Neural cell (in vitro differentiated cells): ENCODE measurements at regions not wholly inside any gene's neighbourhood (a gene's known extent, or its start where the extent isn't known, plus 50 kb on each side); places are given as distances from the start of the nearest gene placed in this dataset.

Source experiments
- H2AFZ ChIP-seq: fragments of 200-600, 300-800 bp; sonication (generic), shearing (Covaris generic); 2 replicates; pipeline ENCODE4 v1.6.0; 2014; ENCODE audit warnings: low read depth, mild to moderate bottlenecking, antibody characterized with exemption, low read length, moderate library complexity
- H3F3A ChIP-seq: fragments of 200-600 bp; shearing (Covaris generic); 2 replicates; pipeline ENCODE4 v1.6.1; 2016; ENCODE audit warnings: mild to moderate bottlenecking, moderate library complexity, mixed read lengths, antibody characterized with exemption, low read length; ENCODE audit not compliant: insufficient read depth, poor library complexity, severe bottlenecking
- H3K27ac ChIP-seq: fragments of 200-600, 300-800 bp; sonication (generic), shearing (Covaris generic); 2 replicates; pipeline ENCODE4 v1.5.1; 2014; ENCODE audit warnings: mild to moderate bottlenecking, low read length, moderate library complexity
- H3K27me3 ChIP-seq: fragments of 300-800, 200-600 bp; sonication (generic), shearing (Covaris generic); 2 replicates; pipeline ENCODE4 v1.6.0; 2014; ENCODE audit warnings: mild to moderate bottlenecking, low read depth, low read length, moderate library complexity; ENCODE audit not compliant: insufficient read depth
- H3K36me3 ChIP-seq: fragments of 300-800, 200-600 bp; sonication (generic), shearing (Covaris generic); 2 replicates; pipeline ENCODE4 v1.5.1; 2014; ENCODE audit warnings: mild to moderate bottlenecking, antibody characterized with exemption, low read length, moderate library complexity; ENCODE audit not compliant: insufficient read depth
- H3K4me2 ChIP-seq: fragments of 300-800, 200-600 bp; sonication (generic), shearing (Covaris generic); 2 replicates; pipeline ENCODE4 v1.6.0; 2014; ENCODE audit warnings: mild to moderate bottlenecking, low read length
- H3K4me3 ChIP-seq: fragments of 300-800, 200-600 bp; sonication (generic), shearing (Covaris generic); 2 replicates; pipeline ENCODE4 v1.5.1; 2014; ENCODE audit warnings: mild to moderate bottlenecking, low read length, moderate library complexity
- H3K79me2 ChIP-seq: fragments of 200-600 bp; shearing (Covaris generic); replicated peaks from 2 replicates; pipeline ENCODE4 v1.6.0; 2014; ENCODE audit warnings: mild to moderate bottlenecking, low read length, moderate library complexity; ENCODE audit not compliant: insufficient read depth
- H3K9ac ChIP-seq: fragments of 300-800, 200-600 bp; sonication (generic), shearing (Covaris generic); 2 replicates; pipeline ENCODE4 v1.6.1; 2016; ENCODE audit warnings: mild to moderate bottlenecking, low read length, mixed read lengths
- H3K9me2 ChIP-seq: fragments of 200-600 bp; shearing (Covaris generic); 2 replicates; pipeline ENCODE4 v1.6.1; 2016; ENCODE audit warnings: mild to moderate bottlenecking, low read length, mixed read lengths; ENCODE audit not compliant: insufficient read depth
- H3K9me3 ChIP-seq: fragments of 200-600, 300-800 bp; sonication (generic), shearing (Covaris generic); 2 replicates; pipeline ENCODE4 v1.6.1; 2016; ENCODE audit warnings: mild to moderate bottlenecking, mixed run types, low read length, moderate library complexity, mixed read lengths
- H4K20me1 ChIP-seq: fragments of 200-600 bp; shearing (Covaris generic); 2 replicates; pipeline ENCODE4 v1.6.1; 2016; ENCODE audit warnings: mild to moderate bottlenecking, mixed run types; ENCODE audit not compliant: insufficient read depth
- EP300 ChIP-seq: fragments of 450-650 bp; conservative IDR thresholded peaks from 2 replicates; pipeline ENCODE4 v1.6.1; 2014; ENCODE audit warnings: antibody characterized with exemption, mild to moderate bottlenecking, moderate library complexity; ENCODE audit not compliant: poor library complexity, severe bottlenecking
- EZH2 ChIP-seq: fragments of 200-600, 300-800 bp; shearing (Covaris generic), sonication (generic); IDR thresholded peaks from 2 replicates; pipeline ENCODE4 v1.6.1; 2014; ENCODE audit warnings: antibody characterized with exemption, low read length, borderline replicate concordance, mild to moderate bottlenecking; ENCODE audit not compliant: insufficient read depth, poor library complexity, severe bottlenecking
- MXI1 ChIP-seq: fragments of 450-650 bp; conservative IDR thresholded peaks from 2 replicates; pipeline ENCODE4 v1.6.1; 2014; ENCODE audit warnings: antibody characterized with exemption, mild to moderate bottlenecking; ENCODE audit not compliant: poor library complexity, severe bottlenecking
- POLR2AphosphoS5 ChIP-seq: IDR thresholded peaks from 2 replicates; pipeline ENCODE4 v1.6.1; 2012
- RAD21 ChIP-seq: fragments of 450-650 bp; conservative IDR thresholded peaks from 2 replicates; pipeline ENCODE4 v1.6.1; 2014; ENCODE audit warnings: antibody characterized with exemption, mild to moderate bottlenecking, moderate library complexity
- SMC3 ChIP-seq: fragments of 450-650 bp; conservative IDR thresholded peaks from 2 replicates; pipeline ENCODE4 v1.6.1; 2014; ENCODE audit warnings: antibody characterized with exemption, mild to moderate bottlenecking, moderate library complexity; ENCODE audit not compliant: poor library complexity
- TAF1 ChIP-seq: IDR thresholded peaks from 2 replicates; pipeline ENCODE4 v1.6.1; 2012; ENCODE audit warnings: low read depth
- TF ChIP-seq, protein P1 (sequence below): IDR thresholded peaks from 2 replicates; pipeline ENCODE4 v1.6.1; 2012; ENCODE audit warnings: borderline replicate concordance
- TF ChIP-seq, protein P2 (sequence below): fragments of 450-650 bp; IDR thresholded peaks from 2 replicates; pipeline ENCODE4 v1.5.1; 2014; ENCODE audit warnings: antibody characterized with exemption, mild to moderate bottlenecking, moderate library complexity; ENCODE audit not compliant: poor library complexity, severe bottlenecking

DNA sequence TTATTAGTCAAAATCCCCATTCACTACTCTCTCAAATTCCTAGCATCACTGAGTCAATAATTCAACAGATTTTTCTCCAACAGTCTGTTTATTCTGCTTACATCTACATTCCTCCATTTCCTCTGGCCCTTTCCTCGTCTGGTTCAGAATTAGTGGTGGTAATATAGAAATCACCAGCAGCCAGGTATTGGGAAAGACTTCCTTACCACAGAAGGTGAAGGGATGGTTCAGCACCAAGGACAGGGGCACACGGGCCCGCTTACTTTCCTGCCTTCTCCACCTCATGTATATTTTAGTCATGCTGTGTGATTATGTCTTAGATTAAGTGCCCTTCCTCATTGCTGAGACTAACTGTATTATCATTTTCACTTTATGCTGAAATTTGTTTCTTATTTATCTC, 70.4 kb upstream of the APBB1IP start:
- Histone ChIP-seq H3F3A (no peaks in the 10 kb centered on the region), H4K20me1 (no peaks in the 10 kb centered on the region), H3K4me2 (no peak overlapping the region), H3K27ac (no peak overlapping the region), H3K36me3 (no peaks in the 10 kb centered on the region), H3K9me3 (no peaks in the 10 kb centered on the region), H2AFZ (no peak overlapping the region), H3K9me2 (no peaks in the 10 kb centered on the region), H3K79me2 (no peaks in the 10 kb centered on the region), H3K27me3 (no peaks in the 10 kb centered on the region), H3K4me3 (no peak overlapping the region), H3K9ac (no peak overlapping the region)
- TF ChIP-seq MXI1, result no peak
- no peak for TF ChIP-seq POLR2AphosphoS5
- no peak for TF ChIP-seq EP300
- TF ChIP-seq EZH2, result no peak
- TF ChIP-seq TAF1, result no peak
- TF ChIP-seq SMC3, result no peak
- TF ChIP-seq RAD21, result no peak
- TF ChIP-seq, protein P1, sequence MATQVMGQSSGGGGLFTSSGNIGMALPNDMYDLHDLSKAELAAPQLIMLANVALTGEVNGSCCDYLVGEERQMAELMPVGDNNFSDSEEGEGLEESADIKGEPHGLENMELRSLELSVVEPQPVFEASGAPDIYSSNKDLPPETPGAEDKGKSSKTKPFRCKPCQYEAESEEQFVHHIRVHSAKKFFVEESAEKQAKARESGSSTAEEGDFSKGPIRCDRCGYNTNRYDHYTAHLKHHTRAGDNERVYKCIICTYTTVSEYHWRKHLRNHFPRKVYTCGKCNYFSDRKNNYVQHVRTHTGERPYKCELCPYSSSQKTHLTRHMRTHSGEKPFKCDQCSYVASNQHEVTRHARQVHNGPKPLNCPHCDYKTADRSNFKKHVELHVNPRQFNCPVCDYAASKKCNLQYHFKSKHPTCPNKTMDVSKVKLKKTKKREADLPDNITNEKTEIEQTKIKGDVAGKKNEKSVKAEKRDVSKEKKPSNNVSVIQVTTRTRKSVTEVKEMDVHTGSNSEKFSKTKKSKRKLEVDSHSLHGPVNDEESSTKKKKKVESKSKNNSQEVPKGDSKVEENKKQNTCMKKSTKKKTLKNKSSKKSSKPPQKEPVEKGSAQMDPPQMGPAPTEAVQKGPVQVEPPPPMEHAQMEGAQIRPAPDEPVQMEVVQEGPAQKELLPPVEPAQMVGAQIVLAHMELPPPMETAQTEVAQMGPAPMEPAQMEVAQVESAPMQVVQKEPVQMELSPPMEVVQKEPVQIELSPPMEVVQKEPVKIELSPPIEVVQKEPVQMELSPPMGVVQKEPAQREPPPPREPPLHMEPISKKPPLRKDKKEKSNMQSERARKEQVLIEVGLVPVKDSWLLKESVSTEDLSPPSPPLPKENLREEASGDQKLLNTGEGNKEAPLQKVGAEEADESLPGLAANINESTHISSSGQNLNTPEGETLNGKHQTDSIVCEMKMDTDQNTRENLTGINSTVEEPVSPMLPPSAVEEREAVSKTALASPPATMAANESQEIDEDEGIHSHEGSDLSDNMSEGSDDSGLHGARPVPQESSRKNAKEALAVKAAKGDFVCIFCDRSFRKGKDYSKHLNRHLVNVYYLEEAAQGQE, result peak; percentile 63
- TF ChIP-seq, protein P2, sequence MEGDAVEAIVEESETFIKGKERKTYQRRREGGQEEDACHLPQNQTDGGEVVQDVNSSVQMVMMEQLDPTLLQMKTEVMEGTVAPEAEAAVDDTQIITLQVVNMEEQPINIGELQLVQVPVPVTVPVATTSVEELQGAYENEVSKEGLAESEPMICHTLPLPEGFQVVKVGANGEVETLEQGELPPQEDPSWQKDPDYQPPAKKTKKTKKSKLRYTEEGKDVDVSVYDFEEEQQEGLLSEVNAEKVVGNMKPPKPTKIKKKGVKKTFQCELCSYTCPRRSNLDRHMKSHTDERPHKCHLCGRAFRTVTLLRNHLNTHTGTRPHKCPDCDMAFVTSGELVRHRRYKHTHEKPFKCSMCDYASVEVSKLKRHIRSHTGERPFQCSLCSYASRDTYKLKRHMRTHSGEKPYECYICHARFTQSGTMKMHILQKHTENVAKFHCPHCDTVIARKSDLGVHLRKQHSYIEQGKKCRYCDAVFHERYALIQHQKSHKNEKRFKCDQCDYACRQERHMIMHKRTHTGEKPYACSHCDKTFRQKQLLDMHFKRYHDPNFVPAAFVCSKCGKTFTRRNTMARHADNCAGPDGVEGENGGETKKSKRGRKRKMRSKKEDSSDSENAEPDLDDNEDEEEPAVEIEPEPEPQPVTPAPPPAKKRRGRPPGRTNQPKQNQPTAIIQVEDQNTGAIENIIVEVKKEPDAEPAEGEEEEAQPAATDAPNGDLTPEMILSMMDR, result no peak

- H2AFZ ChIP-seq, result no peak overlapping the region
- H3K27me3 ChIP-seq, result no peaks in the 10 kb centered on the region
- no peak overlapping the region for H3K4me2 ChIP-seq
- TF ChIP-seq EP300 (no peak), SMC3 (no peak), RAD21 (no peak), POLR2AphosphoS5 (no peak), MXI1 (no peak)
- TF ChIP-seq, protein P2, result no peak
- TF ChIP-seq, protein P1, result no peak
- no peak overlapping the region for H3K4me3 ChIP-seq
- H3K9me3 ChIP-seq, result no peaks in the 10 kb centered on the region
- H3K9ac ChIP-seq, result no peak overlapping the region
- H3K27ac ChIP-seq, result no peak overlapping the region
- H3K79me2 ChIP-seq, result no peaks in the 10 kb centered on the region
- no peaks in the 10 kb centered on the region for H3K36me3 ChIP-seq
- H3F3A ChIP-seq, result no peaks in the 10 kb centered on the region
- H3K9me2 ChIP-seq, result no peaks in the 10 kb centered on the region
- H4K20me1 ChIP-seq, result no peaks in the 10 kb centered on the region
Measured at GRCh38 chr10:26368463-26368862, 69.7 kb upstream of the APBB1IP start.
